HCT116 (cell line): ENCODE measurements at regions not wholly inside any gene's neighbourhood (a gene's known extent, or its start where the extent isn't known, plus 50 kb on each side); places are given as distances from the start of the nearest gene placed in this dataset.

Source experiments
- ATAC-seq: fragments of 200-7000 bp; cut with Tn5 transposase; 2 replicates; pipeline ENCODE4 v1.9.1; 2020; ENCODE audit warnings: mild to moderate bottlenecking, moderate library complexity
- BruUV-seq: library from RNA; stranded (reverse); fragments of 400-500 nt; replicated peaks from 2 replicates; lab custom pipeline; 2021; lab: Mats Ljungman, UMichigan
- CTCF ChIA-PET: fragments of 300-600 bp; sonication (Branson Sonifier 250); formaldehyde crosslinking; loops from one replicate; lab custom pipeline; 2021; ENCODE audit warnings: antibody characterized with exemption; lab: Charles Lee
- POLR2A ChIA-PET: fragments of 300-600, 350-600 bp; sonication (Branson Sonifier 250); formaldehyde crosslinking; loops from one replicate; lab custom pipeline; 2021; ENCODE audit warnings: antibody characterized with exemption; lab: Charles Lee
- RAD21 ChIA-PET, 2 experiments: fragments of 300-600 bp; sonication (Branson Sonifier 250); formaldehyde crosslinking; loops; one replicate each; lab custom pipeline; 2023; ENCODE audit warnings: low total read pairs in 2 of 2; ENCODE audit not compliant: uncharacterized antibody in 2 of 2, unreplicated experiment in 2 of 2, low non-redundant PET in 1 of 2; lab: Charles Lee
- DNase-seq: peaks from one replicate; pipeline ENCODE4 v3.0.0-alpha.2; 2010; ENCODE audit warnings: low read depth, low spot score
- H2AFZ ChIP-seq: fragments of 200-600 bp; shearing (Covaris generic), sonication (generic); 2 replicates; pipeline ENCODE4 v1.6.1; 2017; ENCODE audit warnings: low read depth, mixed run types, mixed read lengths, antibody characterized with exemption, low read length; ENCODE audit not compliant: poor library complexity, severe bottlenecking
- H3K27ac ChIP-seq: 2 replicates; pipeline ENCODE4 v1.5.1; 2012; ENCODE audit warnings: low read depth, low read length
- H3K27me3 ChIP-seq: fragments of 200-600 bp; sonication (generic); 2 replicates; pipeline ENCODE4 v1.6.1; 2016; ENCODE audit warnings: mixed run types, low read length, mixed read lengths; ENCODE audit not compliant: insufficient read depth
- H3K36me3 ChIP-seq, 2 experiments: fragments of 200-500 bp in 1 of 2; fragments of 200-600 bp in 1 of 2; sonication (Bioruptor generic) in 1 of 2; sonication (generic) in 1 of 2; 2 replicates each; pipeline versions ENCODE4 v1.5.1 to v1.6.1; 2014 to 2016; ENCODE audit warnings: low read length in 2 of 2, inconsistent platforms in 1 of 2, mixed read lengths in 1 of 2, mixed run types in 1 of 2; ENCODE audit not compliant: insufficient read depth in 2 of 2, control insufficient read depth in 1 of 2
- H3K4me1 ChIP-seq, 2 experiments: fragments of 200-600 bp in 1 of 2; sonication (generic) in 1 of 2; 2 replicates each; pipeline versions ENCODE4 v1.5.1 to v1.6.1; 2012 to 2017; ENCODE audit warnings: low read length in 2 of 2, inconsistent platforms in 1 of 2, mild to moderate bottlenecking in 1 of 2, mixed read lengths in 1 of 2, mixed run types in 1 of 2, moderate library complexity in 1 of 2; ENCODE audit not compliant: insufficient read depth in 2 of 2, control insufficient read depth in 1 of 2
- H3K4me2 ChIP-seq: fragments of 200-600 bp; sonication (generic); 2 replicates; pipeline ENCODE4 v1.6.1; 2017; ENCODE audit warnings: mixed run types, low read length, mixed read lengths
- H3K4me3 ChIP-seq, 2 experiments: fragments of 200-600 bp in 1 of 2; sonication (generic) in 1 of 2; replicated peaks in 1 of 2; 2 replicates each; pipeline ENCODE4 v1.5.1; 2011 to 2016; ENCODE audit warnings: low read length in 2 of 2, control low read depth in 1 of 2, low read depth in 1 of 2, mild to moderate bottlenecking in 1 of 2, mixed read lengths in 1 of 2, mixed run types in 1 of 2
- H3K79me2 ChIP-seq: fragments of 200-600 bp; sonication (generic); 2 replicates; pipeline ENCODE4 v1.6.1; 2017; ENCODE audit warnings: mild to moderate bottlenecking, mixed run types, low read length, moderate library complexity, mixed read lengths; ENCODE audit not compliant: insufficient read depth
- H3K9ac ChIP-seq: fragments of 200-600 bp; sonication (generic); 2 replicates; pipeline ENCODE4 v1.6.1; 2016; ENCODE audit warnings: low read length, mixed read lengths
- H3K9me2 ChIP-seq: fragments of 200-600 bp; sonication (generic), shearing (Covaris generic); 2 replicates; pipeline ENCODE4 v1.6.1; 2017; ENCODE audit warnings: mixed run types, mild to moderate bottlenecking, moderate library complexity; ENCODE audit not compliant: insufficient read depth
- H3K9me3 ChIP-seq, 2 experiments: fragments of 200-500 bp in 1 of 2; fragments of 200-600 bp in 1 of 2; sonication (Bioruptor generic) in 1 of 2; sonication (generic) in 1 of 2; 2 replicates each; pipeline ENCODE4 v1.6.1; 2014 to 2017; ENCODE audit warnings: low read length in 2 of 2, mixed read lengths in 2 of 2, inconsistent platforms in 1 of 2, low read depth in 1 of 2, mild to moderate bottlenecking in 1 of 2, mixed run types in 1 of 2, moderate library complexity in 1 of 2; ENCODE audit not compliant: control insufficient read depth in 1 of 2, insufficient read depth in 1 of 2
- H4K20me1 ChIP-seq: fragments of 200-600 bp; sonication (generic), shearing (Covaris generic); 2 replicates; pipeline ENCODE4 v1.6.1; 2017; ENCODE audit warnings: mixed run types, mild to moderate bottlenecking, moderate library complexity; ENCODE audit not compliant: insufficient read depth
- ATF3 ChIP-seq: IDR thresholded peaks from 2 replicates; pipeline ENCODE4 v1.6.1; 2012
- CBX3 ChIP-seq: IDR thresholded peaks from 2 replicates; pipeline ENCODE4 v1.6.1; 2012; ENCODE audit warnings: low read depth
- CEBPB ChIP-seq: IDR thresholded peaks from 2 replicates; pipeline ENCODE4 v1.6.1; 2012; ENCODE audit warnings: low read depth
- EGR1 ChIP-seq: IDR thresholded peaks from 2 replicates; pipeline ENCODE4 v1.6.1; 2012; ENCODE audit warnings: low read depth
- ELF1 ChIP-seq: IDR thresholded peaks from 2 replicates; pipeline ENCODE4 v1.6.1; 2012; ENCODE audit warnings: low read depth, borderline replicate concordance
- EZH2 ChIP-seq: fragments of 200-600 bp; sonication (generic); IDR thresholded peaks from 2 replicates; pipeline ENCODE4 v1.6.1; 2017; ENCODE audit warnings: antibody characterized with exemption, mixed run types
- EZH2phosphoT487 ChIP-seq: fragments of 200-600 bp; IDR thresholded peaks from 2 replicates; pipeline ENCODE4 v1.6.1; 2018; ENCODE audit warnings: antibody characterized with exemption, borderline replicate concordance
- FOSL1 ChIP-seq: IDR thresholded peaks from 2 replicates; pipeline ENCODE4 v1.6.1; 2012; ENCODE audit warnings: low read depth
- JUND ChIP-seq: IDR thresholded peaks from 2 replicates; pipeline ENCODE4 v1.6.1; 2012
- MAX ChIP-seq: IDR thresholded peaks from 2 replicates; pipeline ENCODE4 v1.6.1; 2012
- POLR2AphosphoS5 ChIP-seq: IDR thresholded peaks from 2 replicates; pipeline ENCODE4 v1.6.1; 2011; ENCODE audit warnings: mild to moderate bottlenecking, low read depth, low read length, moderate library complexity
- RAD21 ChIP-seq: IDR thresholded peaks from 2 replicates; pipeline ENCODE4 v1.6.1; 2012; ENCODE audit warnings: low read depth, mild to moderate bottlenecking
- SIN3A ChIP-seq: IDR thresholded peaks from 2 replicates; pipeline ENCODE4 v1.6.1; 2012; ENCODE audit warnings: low read depth
- SP1 ChIP-seq: IDR thresholded peaks from 2 replicates; pipeline ENCODE4 v1.6.1; 2012; ENCODE audit warnings: low read depth
- SRF ChIP-seq: IDR thresholded peaks from 2 replicates; pipeline ENCODE4 v1.6.1; 2012; ENCODE audit warnings: low read depth
- ZFX ChIP-seq: fragments of 450-650 bp; IDR thresholded peaks from 2 replicates; pipeline ENCODE4 v1.6.1; 2017
- ZNF274 ChIP-seq: fragments of 200-500 bp; sonication (Bioruptor generic); IDR thresholded peaks from 2 replicates; pipeline ENCODE4 v1.6.1; 2014; ENCODE audit warnings: mild to moderate bottlenecking, low read depth, low read length, inconsistent platforms
- intact Hi-C: fragments of 100-400 bp; cut with micrococcal nuclease; formaldehyde crosslinking; loops from 2 replicates; pipeline ENCODE4 v1.10.0; 2022
- TF ChIP-seq, protein P1 (sequence below), 3 experiments: fragments of 200-600 bp in 1 of 3; sonication (generic) in 1 of 3; IDR thresholded peaks in 2 of 3; conservative IDR thresholded peaks in 1 of 3; 2 replicates each; pipeline ENCODE4 v1.5.1; 2012 to 2017; ENCODE audit warnings: low read depth in 2 of 3, low read length in 2 of 3, antibody characterized with exemption in 1 of 3, borderline replicate concordance in 1 of 3, control low read depth in 1 of 3, mild to moderate bottlenecking in 1 of 3, mixed read lengths in 1 of 3, mixed run types in 1 of 3, moderate library complexity in 1 of 3; ENCODE audit not compliant: insufficient read depth in 1 of 3
- TF ChIP-seq, protein P2 (sequence below): IDR thresholded peaks from 2 replicates; pipeline ENCODE4 v1.6.1; 2012; ENCODE audit warnings: low read depth

DNA sequence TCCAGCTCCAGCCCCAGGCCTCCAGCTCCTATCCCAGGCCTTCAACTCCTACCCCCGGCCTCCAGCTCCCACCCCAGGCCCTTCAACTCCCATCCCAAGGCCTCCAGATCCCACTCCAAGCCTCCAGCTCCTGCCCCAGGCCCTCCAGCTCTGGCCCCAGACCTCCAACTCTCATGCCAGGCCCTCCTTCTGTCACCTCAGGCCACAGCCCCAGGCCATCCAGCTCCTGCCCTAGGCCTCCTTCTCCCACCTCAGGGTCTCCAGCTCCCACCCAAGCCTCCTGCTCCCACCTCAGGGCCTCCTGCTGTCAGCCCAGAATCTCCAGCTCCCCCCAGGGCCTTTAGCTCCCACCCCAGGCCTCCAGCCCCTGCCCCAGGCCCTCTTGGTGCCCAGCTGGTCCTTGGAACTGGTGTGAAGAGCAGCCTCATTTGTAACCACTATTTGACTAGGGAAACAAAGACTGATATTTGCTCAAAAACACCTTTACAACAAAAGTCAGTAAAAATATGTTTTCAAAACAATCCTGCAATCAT, 67.8 kb upstream of the SALL3 start:
- no peak for TF ChIP-seq ELF1
- no peak for TF ChIP-seq CEBPB
- no peak for TF ChIP-seq POLR2AphosphoS5
- TF ChIP-seq EZH2, result no peak
- TF ChIP-seq MAX, result no peak
- TF ChIP-seq FOSL1, result no peak
- TF ChIP-seq, protein P1, sequence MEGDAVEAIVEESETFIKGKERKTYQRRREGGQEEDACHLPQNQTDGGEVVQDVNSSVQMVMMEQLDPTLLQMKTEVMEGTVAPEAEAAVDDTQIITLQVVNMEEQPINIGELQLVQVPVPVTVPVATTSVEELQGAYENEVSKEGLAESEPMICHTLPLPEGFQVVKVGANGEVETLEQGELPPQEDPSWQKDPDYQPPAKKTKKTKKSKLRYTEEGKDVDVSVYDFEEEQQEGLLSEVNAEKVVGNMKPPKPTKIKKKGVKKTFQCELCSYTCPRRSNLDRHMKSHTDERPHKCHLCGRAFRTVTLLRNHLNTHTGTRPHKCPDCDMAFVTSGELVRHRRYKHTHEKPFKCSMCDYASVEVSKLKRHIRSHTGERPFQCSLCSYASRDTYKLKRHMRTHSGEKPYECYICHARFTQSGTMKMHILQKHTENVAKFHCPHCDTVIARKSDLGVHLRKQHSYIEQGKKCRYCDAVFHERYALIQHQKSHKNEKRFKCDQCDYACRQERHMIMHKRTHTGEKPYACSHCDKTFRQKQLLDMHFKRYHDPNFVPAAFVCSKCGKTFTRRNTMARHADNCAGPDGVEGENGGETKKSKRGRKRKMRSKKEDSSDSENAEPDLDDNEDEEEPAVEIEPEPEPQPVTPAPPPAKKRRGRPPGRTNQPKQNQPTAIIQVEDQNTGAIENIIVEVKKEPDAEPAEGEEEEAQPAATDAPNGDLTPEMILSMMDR (IDR thresholded peaks at IDR 0.05 in 2 of 3, conservative IDR thresholded peaks at IDR 0.05 in 1 of 3; ENCODE audit: borderline replicate concordance in 1 of 3, insufficient read depth in 1 of 3, low read depth in 2 of 3, low read length in 2 of 3), result no peak
- TF ChIP-seq EGR1, result no peak
- TF ChIP-seq, protein P2, sequence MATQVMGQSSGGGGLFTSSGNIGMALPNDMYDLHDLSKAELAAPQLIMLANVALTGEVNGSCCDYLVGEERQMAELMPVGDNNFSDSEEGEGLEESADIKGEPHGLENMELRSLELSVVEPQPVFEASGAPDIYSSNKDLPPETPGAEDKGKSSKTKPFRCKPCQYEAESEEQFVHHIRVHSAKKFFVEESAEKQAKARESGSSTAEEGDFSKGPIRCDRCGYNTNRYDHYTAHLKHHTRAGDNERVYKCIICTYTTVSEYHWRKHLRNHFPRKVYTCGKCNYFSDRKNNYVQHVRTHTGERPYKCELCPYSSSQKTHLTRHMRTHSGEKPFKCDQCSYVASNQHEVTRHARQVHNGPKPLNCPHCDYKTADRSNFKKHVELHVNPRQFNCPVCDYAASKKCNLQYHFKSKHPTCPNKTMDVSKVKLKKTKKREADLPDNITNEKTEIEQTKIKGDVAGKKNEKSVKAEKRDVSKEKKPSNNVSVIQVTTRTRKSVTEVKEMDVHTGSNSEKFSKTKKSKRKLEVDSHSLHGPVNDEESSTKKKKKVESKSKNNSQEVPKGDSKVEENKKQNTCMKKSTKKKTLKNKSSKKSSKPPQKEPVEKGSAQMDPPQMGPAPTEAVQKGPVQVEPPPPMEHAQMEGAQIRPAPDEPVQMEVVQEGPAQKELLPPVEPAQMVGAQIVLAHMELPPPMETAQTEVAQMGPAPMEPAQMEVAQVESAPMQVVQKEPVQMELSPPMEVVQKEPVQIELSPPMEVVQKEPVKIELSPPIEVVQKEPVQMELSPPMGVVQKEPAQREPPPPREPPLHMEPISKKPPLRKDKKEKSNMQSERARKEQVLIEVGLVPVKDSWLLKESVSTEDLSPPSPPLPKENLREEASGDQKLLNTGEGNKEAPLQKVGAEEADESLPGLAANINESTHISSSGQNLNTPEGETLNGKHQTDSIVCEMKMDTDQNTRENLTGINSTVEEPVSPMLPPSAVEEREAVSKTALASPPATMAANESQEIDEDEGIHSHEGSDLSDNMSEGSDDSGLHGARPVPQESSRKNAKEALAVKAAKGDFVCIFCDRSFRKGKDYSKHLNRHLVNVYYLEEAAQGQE, result no peak
- no peak for TF ChIP-seq JUND
- TF ChIP-seq EZH2phosphoT487, result no peak
- TF ChIP-seq ATF3, result no peak
- TF ChIP-seq SRF, result no peak
- TF ChIP-seq RAD21, result no peak
- TF ChIP-seq ZNF274, result no peak
- no peak for TF ChIP-seq SP1
- no peak for TF ChIP-seq SIN3A
- TF ChIP-seq ZFX, result no peak
- no peak for TF ChIP-seq CBX3
- RAD21 ChIA-PET, result no interaction called here
- CTCF ChIA-PET, result no interaction called here
- Histone ChIP-seq H3K79me2 (no peaks in the 10 kb centered on the region), H3K9me2 (no peaks in the 10 kb centered on the region), H3K4me3 (no peak overlapping the region), H3K27ac (no peak overlapping the region), H3K27me3 (0 out of 2 replicates have a peak, but pooled peaks cover 6% of the 10 kb centered on the region), H3K36me3 (no peaks in the 10 kb centered on the region), H3K9me3 (no peaks in the 10 kb centered on the region), H3K4me1 (no peaks in the 10 kb centered on the region), H3K9ac (no peak overlapping the region), H4K20me1 (no peaks in the 10 kb centered on the region), H3K4me2 (no peak overlapping the region), H2AFZ (no peak overlapping the region)
- intact Hi-C loops, result no loop called here
- POLR2A ChIA-PET, result no interaction called here
- BruUV-seq, result no TSS peak
- DNase-seq, result no peak
- no peak for ATAC-seq
